Pancreas (tissue), 10 donors: ENCODE measurements at regions not wholly inside any gene's neighbourhood (a gene's known extent, or its start where the extent isn't known, plus 50 kb on each side); places are given as distances from the start of the nearest gene placed in this dataset.
A peak's percentile ranks its signal among the peaks of the same experiment; 100 is the strongest.

ENCODE experiments used
- ATAC-seq, 4 donors: fragments of 200-7000 bp; cut with Tn5 transposase; one replicate each; pipeline versions ENCODE4 v1.8.0 to v1.9.1; 2020; ENCODE audit warnings: mild to moderate bottlenecking in 4 of 4, moderate library complexity in 4 of 4
- DNase-seq, 6 donors: peaks; one replicate each; pipeline ENCODE4 v3.0.0-alpha.2; 2020
- FAIRE-seq: peaks from 2 replicates; lab custom pipeline; 2012; peaks lifted over from hg19 to GRCh38; lab: Jason Lieb, UNC
- H3K27ac ChIP-seq, 4 donors: fragments of 200-600 bp; sonication (generic); 1 replicate in 3 of 4; 2 replicates in 1 of 4; pipeline versions ENCODE4 v1.5.0 to v1.8.0; 2020
- H3K27me3 ChIP-seq, 4 donors: fragments of 200-600 bp; one replicate each; pipeline ENCODE4 v1.8.0; 2021
- H3K36me3 ChIP-seq, 3 donors: fragments of 200-600 bp; sonication (generic) in 1 of 3; one replicate each; pipeline versions ENCODE4 v1.5.0 to v1.8.0; 2020 to 2021
- H3K4me1 ChIP-seq, 3 donors: fragments of 200-600 bp; one replicate each; pipeline ENCODE4 v1.8.0; 2021
- H3K4me3 ChIP-seq, 4 donors: fragments of 200-600 bp; sonication (generic) in 2 of 4; one replicate each; pipeline versions ENCODE4 v1.5.0 to v1.8.0; 2020 to 2021
- H3K9me3 ChIP-seq, 4 donors: fragments of 200-600 bp; one replicate each; pipeline ENCODE4 v1.8.0; 2021
- CTCF ChIP-seq, 4 donors: fragments of 200-600 bp; sonication (generic) in 3 of 4; IDR thresholded peaks; one replicate each; pipeline versions ENCODE4 v1.5.0 to v1.8.0; 2021; ENCODE audit warnings: antibody characterized with exemption in 4 of 4
- WGBS, 2 donors: extraction: QIAGEN DNeasy Blood & Tissue Kit; methylation state at CpG; one replicate each; pipeline ENCODE4 v1.1.7; 2013; 5-methylcytosine and 5-hydroxymethylcytosine counted together
- intact Hi-C, 3 donors: fragments of 100-400 bp; cut with DNase I; formaldehyde crosslinking; loops; one replicate each; pipeline versions ENCODE4 v1.11.1 to v1.14.2; 2022
- donor health status: healthy with polysubstance abuse.
- donor health status: DM: no; HTN: no; CAD: no; lungs with moderate emphysema.
- donor health status: DM: no; HTN: no; CAD: no.
- donor health status: control.
- donor health status: control.
- donor health status: Bipolar disorder and iron deficiency.
- donor health status: DM: yes; HTN: yes; CAD: no.
- donor health status: DM: no; HTN: no; CAD: no.
- donor health status: DM: no; HTN: no; CAD: no.
- donor health status: DM: yes; HTN: yes; CAD: no.

GRCh38 chr2:203626952-203627681, 79.3 kb upstream of the CD28 start:
- Histone ChIP-seq H3K9me3 (no peaks in the 10 kb centered on the region), H3K27ac (no peak overlapping the region), H3K36me3 (no peaks in the 10 kb centered on the region), H3K27me3 (no peaks in the 10 kb centered on the region), H3K4me1 (peaks cover 0 to 3% (median 0%) of the 10 kb centered on the region in 3 donors), H3K4me3 (no peak overlapping the region)
- no peak for TF ChIP-seq CTCF (IDR thresholded peaks at IDR 0.05)
- DNase-seq (no peak), ATAC-seq (peak in 3 of 4 donors; percentile 20 to 45 (median 42)), FAIRE-seq (no peak)
- intact Hi-C loops: no loop called here
- WGBS, 2 donors: 15% methylated on average over 2 of the region's 2 CpGs

- intact Hi-C loops: no loop called here
- TF ChIP-seq CTCF (IDR thresholded peaks at IDR 0.05): no peak
- ATAC-seq (no peak), DNase-seq (no peak), FAIRE-seq (no peak)
- H3K9me3 ChIP-seq: no peaks in the 10 kb centered on the region
- H3K27ac ChIP-seq: no peak overlapping the region
- H3K36me3 ChIP-seq: no peaks in the 10 kb centered on the region
- H3K4me1 ChIP-seq: peaks cover 0 to 3% (median 0%) of the 10 kb centered on the region in 3 donors
- H3K27me3 ChIP-seq: no peaks in the 10 kb centered on the region
- H3K4me3 ChIP-seq: no peak overlapping the region
- WGBS, 2 donors: 92% methylated on average over 2 of the region's 2 CpGs
Measured at GRCh38 chr2:203629699-203630098, 76.7 kb upstream of the CD28 start.

DNA sequence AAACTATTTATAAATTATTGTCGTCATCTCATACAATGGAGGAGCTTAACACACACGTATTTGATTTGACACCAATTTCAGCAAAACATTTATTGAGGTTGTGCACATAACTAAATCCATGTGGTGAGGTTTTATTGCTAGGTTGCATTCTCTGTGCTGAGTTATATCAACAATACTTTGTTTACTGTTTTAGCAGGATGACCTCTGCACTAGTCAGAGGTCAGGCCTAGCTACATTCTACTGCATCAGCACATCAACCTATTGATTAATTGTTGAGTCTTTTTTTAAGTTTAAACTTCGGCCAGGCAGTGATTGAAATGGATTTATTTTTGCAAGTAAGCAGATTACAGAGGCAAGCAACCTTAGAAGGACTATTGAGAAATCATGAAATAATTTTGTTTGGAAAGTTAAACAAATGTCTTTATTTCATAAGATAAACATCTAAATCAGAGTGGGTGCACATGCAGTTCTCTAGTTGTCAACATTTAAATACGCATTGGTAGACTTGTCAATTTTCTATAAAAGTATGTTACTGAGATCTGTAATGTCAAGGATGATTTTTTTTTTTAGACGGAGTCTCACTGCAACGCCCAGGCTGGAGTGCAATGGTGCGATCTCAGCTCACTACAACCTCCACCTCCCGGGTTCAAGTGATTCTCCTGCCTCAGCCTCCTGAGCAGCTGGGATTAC, 75.2 kb upstream of the CD28 start:
- H3K4me1 ChIP-seq: peaks cover 0 to 3% (median 0%) of the 10 kb centered on the region in 3 donors
- 78 to 81% methylated on average over 8 of the region's 8 CpGs for WGBS, 2 donors
- intact Hi-C loops: no loop called here
- ATAC-seq (no peak), DNase-seq (no peak), FAIRE-seq (no peak)
- H3K9me3 ChIP-seq: no peaks in the 10 kb centered on the region
- no peaks in the 10 kb centered on the region for H3K27me3 ChIP-seq
- no peak overlapping the region for H3K27ac ChIP-seq
- H3K36me3 ChIP-seq: no peaks in the 10 kb centered on the region
- H3K4me3 ChIP-seq: no peak overlapping the region
- no peak for TF ChIP-seq CTCF (IDR thresholded peaks at IDR 0.05)

DNA sequence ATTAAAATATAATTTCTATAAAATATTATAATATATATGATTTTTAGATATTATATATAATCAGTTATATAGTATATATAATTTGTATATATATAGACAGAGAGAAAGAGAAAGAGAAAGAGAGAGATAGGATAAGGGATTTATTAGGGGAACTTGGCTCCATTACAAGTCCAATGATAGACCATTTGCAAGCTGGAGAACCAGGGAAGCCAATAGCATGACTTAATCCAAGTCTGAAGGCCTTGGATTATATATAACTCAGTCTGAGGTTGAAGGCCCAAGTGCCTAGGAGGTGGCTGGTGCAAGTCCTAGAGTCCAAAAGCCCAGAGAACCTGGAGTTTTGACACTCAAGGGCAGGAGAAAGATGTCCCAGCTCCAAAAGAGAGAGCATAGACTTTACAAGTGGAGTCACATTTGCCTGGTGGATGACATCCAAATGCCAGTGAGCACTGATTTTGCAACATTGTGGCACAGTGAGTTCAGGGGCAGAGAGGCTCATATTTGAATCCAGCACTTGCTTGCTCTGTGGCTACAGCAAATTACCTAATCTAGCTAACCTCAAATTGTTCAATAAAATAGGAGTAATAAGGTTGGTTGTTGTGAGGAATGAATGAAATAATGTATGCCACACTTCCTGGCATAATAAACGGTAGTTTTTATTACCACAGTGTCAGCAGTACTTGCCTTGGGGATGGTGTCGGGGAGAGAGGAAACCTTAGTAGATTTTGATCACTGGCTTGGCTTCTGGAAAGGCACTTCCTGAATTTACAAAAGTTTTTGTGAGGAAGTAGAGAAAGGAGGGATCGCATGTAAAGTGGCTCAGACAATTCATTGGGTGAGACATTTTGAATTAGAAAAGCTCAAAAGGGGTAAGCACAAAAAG, 69.6 kb upstream of the CD28 start:
- FAIRE-seq (peak; percentile 17), DNase-seq (no peak), ATAC-seq (peak in 2 of 4 donors; percentile 46 to 70)
- H3K4me1 ChIP-seq: no peaks in the 10 kb centered on the region
- H3K27ac ChIP-seq: no peak overlapping the region
- TF ChIP-seq CTCF (IDR thresholded peaks at IDR 0.05): no peak
- no peak overlapping the region for H3K4me3 ChIP-seq
- H3K36me3 ChIP-seq: no peaks in the 10 kb centered on the region
- intact Hi-C loops: no loop called here
- no peaks in the 10 kb centered on the region for H3K9me3 ChIP-seq
- WGBS, 2 donors: 77 to 83% methylated on average over 3 of the region's 3 CpGs
- no peaks in the 10 kb centered on the region for H3K27me3 ChIP-seq
